CD4-positive, CD25-positive, alpha-beta regulatory T cell (primary cell): ENCODE measurements at regions not wholly inside any gene's neighbourhood (a gene's known extent, or its start where the extent isn't known, plus 50 kb on each side); places are given as distances from the start of the nearest gene placed in this dataset.

ENCODE experiments used
- ATAC-seq, 2 donors: fragments of 150-1000 bp; cut with Tn5 transposase; one replicate each; pipeline ENCODE4 v1.10.0; 2021; ENCODE audit warnings: low read depth in 2 of 2, moderate number of reproducible peaks in 2 of 2, moderate library complexity in 1 of 2
- DNase-seq, 3 donors: peaks; one replicate each; pipeline versions ENCODE4 v3.0.0 to v3.0.0-alpha.2; 2012 to 2022; ENCODE audit warnings: mixed read lengths in 1 of 3
- H3K27ac ChIP-seq: one replicate; pipeline ENCODE4 v1.7.0; 2013; ENCODE audit warnings: mild to moderate bottlenecking, low read length; ENCODE audit not compliant: insufficient read depth, poor library complexity, severe bottlenecking
- H3K27me3 ChIP-seq: one replicate; pipeline ENCODE4 v1.7.0; 2013; ENCODE audit warnings: low read length; ENCODE audit not compliant: control insufficient read depth, insufficient read depth
- H3K36me3 ChIP-seq: one replicate; pipeline ENCODE4 v1.7.0; 2013; ENCODE audit warnings: mild to moderate bottlenecking, low read length, moderate library complexity; ENCODE audit not compliant: control insufficient read depth, insufficient read depth
- H3K4me1 ChIP-seq: 2 replicates; pipeline ENCODE4 v1.7.0; 2013; ENCODE audit warnings: mild to moderate bottlenecking, low read length; ENCODE audit not compliant: insufficient read depth, control insufficient read depth, poor library complexity, severe bottlenecking
- H3K4me3 ChIP-seq: one replicate; pipeline ENCODE4 v1.7.0; 2013; ENCODE audit warnings: low read depth, mild to moderate bottlenecking, low read length, moderate library complexity
- H3K9me3 ChIP-seq, 2 experiments: 1 replicate in 1 of 2; 2 replicates in 1 of 2; pipeline ENCODE4 v1.7.0; 2013; ENCODE audit warnings: low read length in 2 of 2, mild to moderate bottlenecking in 1 of 2, moderate library complexity in 1 of 2; ENCODE audit not compliant: control insufficient read depth in 2 of 2
- H3K27ac Mint-ChIP-seq, 3 donors: one replicate each; pipeline ENCODE4 v1.8.0; 2020 to 2022; ENCODE audit warnings: mild to moderate bottlenecking in 3 of 3, mixed read lengths in 3 of 3, moderate library complexity in 2 of 3
- H3K27me3 Mint-ChIP-seq: one replicate; pipeline ENCODE4 v1.8.0; 2022; ENCODE audit warnings: mild to moderate bottlenecking, mixed read lengths
- H3K36me3 Mint-ChIP-seq: one replicate; pipeline ENCODE4 v1.8.0; 2020; ENCODE audit warnings: mixed read lengths
- H3K4me1 Mint-ChIP-seq, 4 donors: one replicate each; pipeline ENCODE4 v1.8.0; 2020 to 2022; ENCODE audit warnings: mixed read lengths in 4 of 4, mild to moderate bottlenecking in 1 of 4
- H3K4me3 Mint-ChIP-seq, 4 donors: one replicate each; pipeline ENCODE4 v1.8.0; 2020 to 2022; ENCODE audit warnings: mild to moderate bottlenecking in 4 of 4, mixed read lengths in 4 of 4, moderate library complexity in 3 of 4
- H3K9me3 Mint-ChIP-seq, 7 donors: one replicate each; pipeline ENCODE4 v1.8.0; 2020 to 2022; ENCODE audit warnings: mixed read lengths in 7 of 7, mild to moderate bottlenecking in 3 of 7, moderate library complexity in 2 of 7

GRCh38 chr2:83420993-83421392 lies 1038.1 kb downstream of the SUCLG1 start:
- H3K4me1 Mint-ChIP-seq, result no peaks in the 10 kb centered on the region
- no peaks in the 10 kb centered on the region for H3K36me3 Mint-ChIP-seq
- ATAC-seq, result no peak

GRCh38 chr2:83394134-83394904 lies 1064.8 kb downstream of the SUCLG1 start:
- H3K4me3 Mint-ChIP-seq, result no peak overlapping the region
- no peaks in the 10 kb centered on the region for H3K9me3 ChIP-seq

More at GRCh38 chr2:83420993-83421392, 1038.1 kb downstream of the SUCLG1 start:
- no peak for DNase-seq
- Mint-ChIP-seq H3K27me3 (no peaks in the 10 kb centered on the region), H3K9me3 (peaks cover 3 to 44% (median 10%) of the 10 kb centered on the region in 7 donors), H3K4me3 (no peak overlapping the region), H3K27ac (no peak overlapping the region)
- peaks cover 4 to 6% of the 10 kb centered on the region in 2 experiments for H3K9me3 ChIP-seq
- no peaks in the 10 kb centered on the region for H3K4me1 ChIP-seq
- H3K36me3 ChIP-seq, result no peaks in the 10 kb centered on the region
- H3K27ac ChIP-seq, result no peak overlapping the region
- H3K27me3 ChIP-seq, result no peaks in the 10 kb centered on the region
- H3K4me3 ChIP-seq, result no peak overlapping the region

DNA sequence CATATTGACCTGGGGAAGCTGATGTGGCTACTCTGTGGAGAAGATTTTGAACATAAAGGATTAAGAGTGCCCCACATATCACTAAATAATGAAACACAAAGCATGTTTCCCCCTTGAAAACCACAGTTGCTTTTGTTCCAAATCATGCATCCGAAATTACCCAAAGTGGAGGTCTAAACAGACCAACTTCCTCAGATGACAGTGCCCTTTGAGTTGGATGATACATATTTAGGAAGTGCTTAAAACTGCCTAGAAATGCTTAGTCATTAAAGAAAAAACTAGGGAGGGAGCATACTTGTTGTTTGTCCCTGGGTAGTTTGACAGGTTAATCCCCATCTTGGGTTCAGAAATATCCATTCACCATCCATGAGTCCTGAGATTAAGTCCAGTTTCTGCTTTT lies 1070.3 kb downstream of the SUCLG1 start:
- Histone ChIP-seq H3K27me3 (no peaks in the 10 kb centered on the region), H3K27ac (no peak overlapping the region), H3K4me1 (no peaks in the 10 kb centered on the region), H3K4me3 (no peak overlapping the region), H3K9me3 (no peaks in the 10 kb centered on the region), H3K36me3 (no peaks in the 10 kb centered on the region)
- Mint-ChIP-seq H3K4me1 (no peaks in the 10 kb centered on the region), H3K4me3 (no peak overlapping the region), H3K9me3 (peaks cover 0 to 9% (median 5%) of the 10 kb centered on the region in 7 donors), H3K36me3 (no peaks in the 10 kb centered on the region), H3K27me3 (no peaks in the 10 kb centered on the region), H3K27ac (no peak overlapping the region)
- DNase-seq (no peak), ATAC-seq (no peak)

More at GRCh38 chr2:83394134-83394904, 1064.8 kb downstream of the SUCLG1 start:
- H3K27me3 Mint-ChIP-seq, result no peaks in the 10 kb centered on the region
- H3K36me3 Mint-ChIP-seq, result no peaks in the 10 kb centered on the region
- Histone ChIP-seq H3K27ac (no peak overlapping the region), H3K36me3 (no peaks in the 10 kb centered on the region), H3K27me3 (no peaks in the 10 kb centered on the region), H3K4me3 (no peak overlapping the region), H3K4me1 (no peaks in the 10 kb centered on the region)
- DNase-seq (no peak), ATAC-seq (no peak)
- H3K27ac Mint-ChIP-seq, result no peak overlapping the region
- H3K9me3 Mint-ChIP-seq, result peaks cover 0 to 13% (median 2%) of the 10 kb centered on the region in 7 donors
- H3K4me1 Mint-ChIP-seq, result no peaks in the 10 kb centered on the region

DNA sequence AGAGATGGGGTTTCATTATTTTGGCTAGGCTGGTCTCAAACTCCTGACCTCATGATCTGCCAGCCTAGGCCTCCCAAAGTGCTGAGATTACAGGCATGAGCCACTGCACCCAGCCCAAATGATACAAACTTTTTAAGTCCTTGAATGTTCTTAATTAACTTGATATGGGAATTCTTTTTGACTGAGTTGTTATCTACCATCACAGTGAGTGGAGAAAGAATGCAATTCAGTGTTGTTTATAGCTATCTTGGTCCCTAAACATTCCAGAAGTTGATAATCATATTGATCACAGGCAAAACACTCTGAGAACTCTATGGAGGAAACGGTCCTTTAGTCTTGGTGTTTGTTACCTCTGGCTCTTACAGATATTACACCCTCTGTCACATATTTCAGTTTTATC lies 1072.5 kb downstream of the SUCLG1 start:
- no peaks in the 10 kb centered on the region for H3K4me1 ChIP-seq
- no peaks in the 10 kb centered on the region for H3K4me1 Mint-ChIP-seq
- H3K36me3 Mint-ChIP-seq, result no peaks in the 10 kb centered on the region
- H3K36me3 ChIP-seq, result no peaks in the 10 kb centered on the region
- H3K27me3 ChIP-seq, result no peaks in the 10 kb centered on the region
- DNase-seq (no peak), ATAC-seq (no peak)
- peaks cover 0 to 9% (median 5%) of the 10 kb centered on the region in 7 donors for H3K9me3 Mint-ChIP-seq
- no peak overlapping the region for H3K27ac ChIP-seq
- no peak overlapping the region for H3K4me3 Mint-ChIP-seq
- no peak overlapping the region for H3K4me3 ChIP-seq
- no peaks in the 10 kb centered on the region for H3K27me3 Mint-ChIP-seq
- no peak overlapping the region for H3K27ac Mint-ChIP-seq
- no peaks in the 10 kb centered on the region for H3K9me3 ChIP-seq

DNA sequence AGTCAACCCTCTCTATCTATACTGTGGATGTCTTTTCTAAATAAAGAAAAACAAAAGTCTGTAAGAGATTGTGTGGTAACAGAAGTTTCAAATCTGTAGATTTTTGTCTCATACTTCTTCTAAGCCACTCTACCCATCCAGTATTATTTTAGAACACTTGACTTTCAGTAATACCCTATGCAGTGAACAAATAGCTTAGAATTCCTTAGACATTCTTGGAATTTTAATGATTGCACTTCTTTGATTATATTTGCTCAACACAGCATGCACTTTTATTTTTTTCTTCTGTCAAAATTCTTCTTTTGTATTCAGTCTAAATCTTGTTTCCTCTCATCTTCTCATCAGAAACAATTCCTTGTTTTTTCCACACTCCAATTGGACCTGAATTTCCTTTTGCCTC lies 1080.2 kb downstream of the SUCLG1 start:
- H3K36me3 Mint-ChIP-seq, result no peaks in the 10 kb centered on the region
- H3K4me3 Mint-ChIP-seq, result no peak overlapping the region
- H3K36me3 ChIP-seq, result no peaks in the 10 kb centered on the region
- H3K4me3 ChIP-seq, result no peak overlapping the region
- no peak overlapping the region for H3K27ac Mint-ChIP-seq
- no peak for ATAC-seq
- H3K9me3 Mint-ChIP-seq, result peaks cover 0 to 22% (median 8%) of the 10 kb centered on the region in 7 donors
- H3K4me1 Mint-ChIP-seq, result no peaks in the 10 kb centered on the region
- no peaks in the 10 kb centered on the region for H3K9me3 ChIP-seq
- H3K4me1 ChIP-seq, result no peaks in the 10 kb centered on the region
- no peak overlapping the region for H3K27ac ChIP-seq
- no peaks in the 10 kb centered on the region for H3K27me3 ChIP-seq
- no peak for DNase-seq
- H3K27me3 Mint-ChIP-seq, result no peaks in the 10 kb centered on the region

DNA sequence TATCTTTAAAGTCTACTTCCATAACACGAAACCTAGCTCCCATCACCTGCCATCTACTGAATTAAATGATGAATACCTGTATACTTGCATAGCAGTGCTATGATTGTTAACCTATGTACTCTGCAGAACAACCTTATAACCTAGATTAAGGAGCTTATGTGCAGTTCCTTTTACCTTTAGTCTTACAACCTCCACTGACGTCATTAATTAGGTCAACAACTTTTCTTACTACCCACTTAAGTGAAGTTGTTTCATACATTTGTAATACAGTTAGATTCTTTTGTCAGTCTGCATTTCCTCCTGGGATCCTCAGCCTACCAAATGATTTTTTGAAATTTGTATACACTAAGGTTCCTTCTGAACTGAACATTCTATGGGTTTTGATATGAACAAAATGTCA lies 1082.3 kb downstream of the SUCLG1 start:
- Histone ChIP-seq H3K4me3 (no peak overlapping the region), H3K36me3 (no peaks in the 10 kb centered on the region), H3K9me3 (no peaks in the 10 kb centered on the region), H3K27me3 (no peaks in the 10 kb centered on the region), H3K4me1 (no peaks in the 10 kb centered on the region), H3K27ac (no peak overlapping the region)
- DNase-seq (no peak), ATAC-seq (no peak)
- no peaks in the 10 kb centered on the region for H3K27me3 Mint-ChIP-seq
- no peaks in the 10 kb centered on the region for H3K4me1 Mint-ChIP-seq
- H3K36me3 Mint-ChIP-seq, result no peaks in the 10 kb centered on the region
- no peak overlapping the region for H3K4me3 Mint-ChIP-seq
- H3K9me3 Mint-ChIP-seq, result peaks cover 2 to 24% (median 7%) of the 10 kb centered on the region in 7 donors
- H3K27ac Mint-ChIP-seq, result no peak overlapping the region

DNA sequence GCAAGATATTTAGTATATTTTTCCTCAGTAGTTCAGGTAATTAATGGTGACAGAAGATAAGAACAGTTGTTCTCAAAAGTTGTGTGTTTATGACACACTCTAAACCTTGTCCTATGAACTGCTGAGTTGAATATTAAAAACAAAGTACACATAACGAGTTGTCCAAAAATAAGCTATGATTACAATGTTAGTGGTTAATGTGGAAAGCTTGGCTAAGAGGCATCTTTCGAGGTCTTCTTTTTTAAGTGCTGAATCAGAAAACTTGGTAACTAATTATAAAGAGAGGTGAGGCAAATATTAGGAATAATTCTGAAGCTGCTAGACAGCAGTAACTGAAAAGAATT lies 1088.7 kb downstream of the SUCLG1 start:
- Histone ChIP-seq H3K4me1 (no peaks in the 10 kb centered on the region), H3K4me3 (no peak overlapping the region), H3K27me3 (no peaks in the 10 kb centered on the region), H3K27ac (no peak overlapping the region), H3K36me3 (no peaks in the 10 kb centered on the region), H3K9me3 (no peaks in the 10 kb centered on the region)
- Mint-ChIP-seq H3K9me3 (peaks cover 0 to 14% (median 2%) of the 10 kb centered on the region in 7 donors), H3K4me3 (no peak overlapping the region), H3K4me1 (no peaks in the 10 kb centered on the region), H3K36me3 (no peaks in the 10 kb centered on the region), H3K27ac (no peak overlapping the region), H3K27me3 (no peaks in the 10 kb centered on the region)
- ATAC-seq, result no peak
- no peak for DNase-seq
